ENCODE measurements at regions not wholly inside any gene's neighbourhood (a gene's known extent, or its start where the extent isn't known, plus 50 kb on each side); places are given as distances from the start of the nearest gene placed in this dataset.

GRCh38 chr20:6504826-6505225 lies 262.7 kb upstream of the BMP2 start:
- Histone ChIP-seq H3K36me3 (no peaks in the 10 kb centered on the region), H3K4me1 (no peaks in the 10 kb centered on the region), H3K4me3 (no peak overlapping the region), H3K9me3 (no peaks in the 10 kb centered on the region), H3K27me3 (no peaks in the 10 kb centered on the region), H3K27ac (no peak overlapping the region)
- TF ChIP-seq EP300 (IDR thresholded peaks at IDR 0.05) (no peak), POLR2AphosphoS5 (IDR thresholded peaks at IDR 0.05) (no peak), POLR2A (IDR thresholded peaks at IDR 0.05) (no peak), CTCF (IDR thresholded peaks at IDR 0.05) (no peak)
- ATAC-seq (ENCODE audit: low FRiP score in 2 of 2), result no peak
- no peak for DNase-seq
- WGBS, 2 donors, result 84 to 91% methylated on average over 7 of the region's 7 CpGs

- 58 to 76% methylated on average over 2 of the region's 2 CpGs for WGBS, 2 donors
- DNase-seq (no peak), ATAC-seq (ENCODE audit: low FRiP score in 2 of 2) (no peak)
- no peaks in the 10 kb centered on the region for H3K9me3 ChIP-seq
- no peak overlapping the region for H3K27ac ChIP-seq
- H3K4me3 ChIP-seq, result no peak overlapping the region
- H3K27me3 ChIP-seq, result no peaks in the 10 kb centered on the region
- H3K4me1 ChIP-seq, result no peaks in the 10 kb centered on the region
- TF ChIP-seq EP300 (IDR thresholded peaks at IDR 0.05) (no peak), POLR2AphosphoS5 (IDR thresholded peaks at IDR 0.05) (no peak), POLR2A (IDR thresholded peaks at IDR 0.05) (no peak), CTCF (IDR thresholded peaks at IDR 0.05) (no peak)
- no peaks in the 10 kb centered on the region for H3K36me3 ChIP-seq
Measured at GRCh38 chr20:6504179-6504578, 263.3 kb upstream of the BMP2 start.

GRCh38 chr20:6502999-6503398 lies 264.5 kb upstream of the BMP2 start:
- no peak overlapping the region for H3K4me3 ChIP-seq
- ATAC-seq (ENCODE audit: low FRiP score in 2 of 2) (no peak), DNase-seq (no peak)
- H3K36me3 ChIP-seq, result no peaks in the 10 kb centered on the region
- no peak overlapping the region for H3K27ac ChIP-seq
- H3K9me3 ChIP-seq, result no peaks in the 10 kb centered on the region
- no peaks in the 10 kb centered on the region for H3K4me1 ChIP-seq
- 75 to 76% methylated on average over 2 of the region's 2 CpGs for WGBS, 2 donors
- no peaks in the 10 kb centered on the region for H3K27me3 ChIP-seq
- TF ChIP-seq CTCF (IDR thresholded peaks at IDR 0.05) (no peak), EP300 (IDR thresholded peaks at IDR 0.05) (no peak), POLR2A (IDR thresholded peaks at IDR 0.05) (no peak)

- Histone ChIP-seq H3K9me3 (no peaks in the 10 kb centered on the region), H3K27ac (no peak overlapping the region), H3K27me3 (no peaks in the 10 kb centered on the region), H3K4me3 (no peak overlapping the region), H3K36me3 (no peaks in the 10 kb centered on the region), H3K4me1 (no peaks in the 10 kb centered on the region)
- TF ChIP-seq CTCF (IDR thresholded peaks at IDR 0.05) (no peak), POLR2AphosphoS5 (IDR thresholded peaks at IDR 0.05) (no peak), EP300 (IDR thresholded peaks at IDR 0.05) (no peak), POLR2A (IDR thresholded peaks at IDR 0.05) (no peak)
- no peak for DNase-seq
- no peak for ATAC-seq (ENCODE audit: low FRiP score in 2 of 2)
- WGBS, 2 donors, result 62 to 69% methylated on average over 2 of the region's 2 CpGs
Measured at GRCh38 chr20:6502219-6502618, 265.3 kb upstream of the BMP2 start.

- TF ChIP-seq CTCF (IDR thresholded peaks at IDR 0.05), result no peak
- TF ChIP-seq POLR2AphosphoS5 (IDR thresholded peaks at IDR 0.05), result no peak
- no peak for TF ChIP-seq EP300 (IDR thresholded peaks at IDR 0.05)
- TF ChIP-seq POLR2A (IDR thresholded peaks at IDR 0.05), result no peak
- H3K4me3 ChIP-seq, result no peak overlapping the region
- peaks cover 0 to 4% (median 0%) of the 10 kb centered on the region in 4 donors for H3K4me1 ChIP-seq
- ATAC-seq (ENCODE audit: low FRiP score in 2 of 2) (no peak), DNase-seq (no peak)
- WGBS, 2 donors, result 39% methylated on average over 1 of the region's 1 CpG; no CpG with 5 or more reads in 1 of the 2 donors
- H3K9me3 ChIP-seq, result no peaks in the 10 kb centered on the region
- no peaks in the 10 kb centered on the region for H3K36me3 ChIP-seq
- no peaks in the 10 kb centered on the region for H3K27me3 ChIP-seq
- no peak overlapping the region for H3K27ac ChIP-seq
Measured at GRCh38 chr20:6501061-6501460, 266.4 kb upstream of the BMP2 start.

Data from upper lobe of left lung (tissue), 6 donors.